ENCODE measurements at regions not wholly inside any gene's neighbourhood (a gene's known extent, or its start where the extent isn't known, plus 50 kb on each side); places are given as distances from the start of the nearest gene placed in this dataset.
"Not testable (repeated sequence)": the region's sequence is repeated elsewhere in the genome, so short reads cannot be mapped to it uniquely, and the experiment has no call there.

DNA sequence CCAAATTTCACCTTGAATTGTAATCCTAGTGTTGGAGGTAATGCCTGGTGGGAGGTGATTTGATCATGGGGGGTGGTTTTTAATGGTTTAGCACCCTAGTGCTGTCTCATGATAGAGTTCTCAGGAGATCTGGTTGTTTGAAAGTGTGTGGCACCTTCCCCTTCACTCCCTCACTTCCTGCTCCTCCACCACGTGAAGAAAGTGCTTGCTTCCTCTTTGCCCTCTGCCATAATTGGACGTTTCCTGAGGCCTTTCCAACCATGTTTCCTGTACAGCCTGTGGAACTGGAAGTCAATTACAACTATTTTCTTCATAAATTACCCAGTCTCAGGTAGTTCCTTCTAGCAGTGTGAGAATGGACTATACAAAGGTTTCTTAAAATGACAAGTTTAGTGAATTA, 251.8 kb upstream of the NETO1 start:
- no peak for DNase-seq (ENCODE audit: low spot score)

DNA sequence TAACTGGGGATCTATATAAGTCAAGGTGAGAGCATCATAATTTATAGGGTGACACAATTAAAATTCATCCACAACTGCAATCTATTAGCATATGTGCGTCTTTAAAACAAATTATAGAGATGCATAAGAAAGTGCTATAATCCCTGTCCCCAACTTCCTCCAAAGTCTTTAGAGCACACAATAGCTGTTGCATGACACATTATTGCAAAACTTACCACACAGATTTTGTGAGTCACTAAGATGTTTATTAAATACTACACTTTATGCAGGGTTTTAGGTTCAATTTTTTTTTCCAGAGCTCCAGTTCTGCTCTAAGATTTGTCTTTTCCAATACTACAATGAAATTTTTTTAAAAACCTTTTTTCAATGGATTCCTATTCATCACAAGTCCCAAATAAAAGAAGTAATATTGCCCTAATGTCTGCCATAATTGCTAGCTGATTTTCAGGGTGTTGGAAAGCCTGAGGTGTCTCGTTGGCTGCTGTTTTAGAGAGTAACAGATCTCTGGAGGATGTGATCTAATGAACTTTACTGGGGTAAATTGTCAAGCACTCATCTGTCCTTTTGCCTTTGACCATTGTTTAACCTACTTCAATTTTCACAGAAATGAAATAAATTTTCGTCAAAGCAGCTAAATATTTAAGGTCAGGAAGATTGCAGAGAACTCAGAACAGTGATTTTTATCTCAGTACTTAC, 250.5 kb upstream of the NETO1 start:
- DNase-seq (ENCODE audit: low spot score), result peak; percentile 2

DNA sequence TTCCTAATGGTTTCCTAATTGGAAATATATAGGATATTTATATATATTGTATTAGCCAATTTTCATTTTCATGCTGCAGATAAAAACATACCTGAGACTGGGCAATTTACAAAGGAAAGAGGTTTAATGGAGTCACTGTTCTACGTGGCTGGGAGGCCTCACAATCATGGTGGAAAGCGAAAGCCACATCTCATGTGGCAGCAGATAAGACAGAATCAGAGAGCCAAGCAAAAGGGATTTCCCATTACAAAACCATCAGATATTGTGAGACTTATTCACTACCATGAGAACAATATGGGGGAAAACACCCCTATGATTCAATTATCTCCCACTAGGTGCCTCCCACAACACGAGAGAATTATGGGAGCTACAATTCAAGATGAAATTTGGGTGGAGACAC, 242.5 kb upstream of the NETO1 start:
- DNase-seq (ENCODE audit: low spot score), result no peak

DNA sequence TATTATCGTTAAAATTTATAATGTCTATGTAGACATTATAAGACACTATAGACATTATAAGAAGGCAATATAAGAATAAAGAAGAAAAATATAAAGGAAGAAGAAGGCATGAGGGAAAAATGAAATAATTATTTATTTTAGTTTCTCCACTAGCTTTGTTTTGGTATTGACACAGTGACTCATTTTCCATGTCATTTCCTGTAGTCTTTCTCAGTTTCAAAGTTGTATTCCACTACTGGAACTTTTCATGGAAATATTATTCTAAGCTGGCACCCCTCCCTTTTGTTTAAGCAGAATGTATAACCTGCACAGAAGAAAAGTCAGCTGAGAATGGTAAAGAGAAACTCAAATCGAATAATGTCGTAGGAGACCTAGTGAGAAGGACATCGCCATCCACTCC, 234.2 kb upstream of the NETO1 start:
- DNase-seq (ENCODE audit: low spot score), result peak; percentile 5

DNA sequence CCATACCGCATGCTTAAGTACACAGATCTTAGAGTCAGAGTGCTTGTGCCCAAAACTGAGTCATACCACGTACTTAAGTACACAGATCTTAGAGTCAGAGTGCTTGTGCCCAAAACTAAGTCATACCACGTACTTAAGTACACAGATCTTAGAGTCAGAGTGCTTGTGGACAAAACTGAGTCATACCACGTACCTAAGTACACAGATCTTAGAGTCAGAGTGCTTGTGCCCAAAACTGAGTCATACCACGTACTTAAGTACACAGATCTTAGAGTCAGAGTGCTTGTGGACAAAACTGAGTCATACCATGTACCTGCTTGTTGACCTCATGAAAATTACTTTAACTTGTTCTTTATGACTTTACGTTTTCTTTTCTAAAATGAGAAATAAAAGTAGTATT, 233.7 kb upstream of the NETO1 start:
- not testable (repeated sequence) for DNase-seq (ENCODE audit: low spot score)

DNA sequence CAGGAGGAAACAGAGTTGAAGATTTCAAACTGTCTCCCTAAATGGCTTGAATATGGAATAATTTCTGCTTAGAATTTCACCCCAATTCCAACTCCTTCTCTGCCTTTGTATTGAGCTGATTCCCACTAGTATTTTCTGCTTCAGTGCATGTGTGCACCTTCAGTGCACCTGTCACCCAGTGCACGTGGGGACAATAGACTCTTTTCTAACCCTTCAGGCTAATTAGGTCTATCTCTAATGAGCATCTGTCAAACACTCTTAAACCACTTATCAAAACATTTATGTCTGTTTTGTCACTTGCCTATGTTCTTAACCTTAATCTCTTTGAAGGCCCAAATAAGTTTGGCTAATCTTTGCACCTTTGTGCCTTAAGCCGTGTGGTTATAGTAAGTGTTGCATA, 232.0 kb upstream of the NETO1 start:
- no peak for DNase-seq (ENCODE audit: low spot score)

DNA sequence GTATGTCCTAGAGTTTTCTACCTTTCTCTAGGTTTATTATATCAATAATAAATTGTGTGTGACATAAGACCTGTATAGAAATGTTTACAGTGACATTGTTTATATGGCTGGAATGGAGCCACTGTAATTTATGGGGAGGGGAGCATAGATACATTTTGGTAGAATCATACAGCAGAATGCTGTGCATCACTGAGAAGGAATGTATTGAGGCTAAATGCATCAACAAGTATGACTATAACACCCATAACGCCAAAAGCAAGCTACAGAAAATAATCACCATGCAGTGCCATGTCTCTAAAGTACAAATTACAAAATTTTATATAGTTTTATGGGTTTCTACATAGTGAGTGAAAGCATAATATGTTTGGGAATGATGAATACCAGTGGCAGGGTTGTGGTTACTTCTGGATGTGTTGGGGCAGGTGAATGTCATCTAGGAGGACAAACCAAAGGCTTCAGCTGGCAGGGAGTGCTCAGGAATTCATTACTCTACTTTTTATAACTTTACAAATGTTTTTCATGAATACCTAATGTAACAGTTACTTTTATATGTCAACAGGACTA, 226.0 kb upstream of the NETO1 start:
- no peak for DNase-seq (ENCODE audit: low spot score)

DNA sequence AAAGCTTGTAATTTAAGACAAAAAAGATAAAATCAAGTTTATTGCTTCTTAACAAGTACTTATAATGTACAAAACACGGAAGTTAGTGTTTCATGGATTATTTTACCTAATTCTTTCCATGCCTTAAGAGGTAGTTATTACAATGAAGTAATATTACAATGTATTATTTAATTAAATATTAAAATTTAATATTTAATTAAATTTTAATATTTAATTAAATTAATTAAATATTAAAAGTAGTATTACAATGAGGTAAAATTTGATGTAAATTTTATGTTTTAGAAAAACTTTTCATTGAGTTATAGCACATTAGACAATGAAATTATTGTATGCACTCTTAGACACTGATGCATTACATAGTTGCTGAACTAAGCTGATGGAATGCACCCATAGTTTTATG, 220.7 kb upstream of the NETO1 start:
- no peak for DNase-seq (ENCODE audit: low spot score)

DNA sequence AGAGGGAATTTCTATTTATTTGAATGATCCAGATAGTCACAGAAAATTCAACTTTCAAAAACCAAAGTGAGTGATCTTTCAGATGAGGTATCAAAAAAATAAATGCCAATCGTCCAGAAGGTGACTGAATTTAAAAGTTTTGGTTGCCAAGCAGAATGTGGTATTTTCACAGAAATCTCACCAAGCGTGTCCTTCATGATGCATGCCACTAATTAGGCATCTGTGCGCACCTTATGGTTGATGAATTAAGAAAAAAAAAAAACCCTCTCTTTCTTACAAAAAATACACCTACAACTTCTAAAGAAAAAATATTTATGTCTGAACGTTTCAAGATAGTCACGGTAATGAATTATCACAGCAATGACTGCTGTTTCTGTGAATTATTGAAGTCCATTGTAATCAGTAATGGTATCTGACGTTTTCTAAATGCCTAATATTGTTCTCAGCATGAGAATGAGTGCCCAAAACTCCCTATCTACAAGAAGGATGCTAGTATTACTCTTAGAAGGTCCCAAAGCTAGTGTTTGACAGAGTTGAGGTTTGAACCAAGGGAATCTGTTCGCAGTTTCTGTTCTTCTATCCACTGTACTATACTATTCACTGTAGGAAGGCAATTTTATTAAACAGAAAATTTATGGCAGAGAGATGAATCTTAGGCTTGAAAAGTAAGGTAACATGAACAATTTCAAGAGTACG, 219.6 kb upstream of the NETO1 start:
- DNase-seq (ENCODE audit: low spot score), result no peak

DNA sequence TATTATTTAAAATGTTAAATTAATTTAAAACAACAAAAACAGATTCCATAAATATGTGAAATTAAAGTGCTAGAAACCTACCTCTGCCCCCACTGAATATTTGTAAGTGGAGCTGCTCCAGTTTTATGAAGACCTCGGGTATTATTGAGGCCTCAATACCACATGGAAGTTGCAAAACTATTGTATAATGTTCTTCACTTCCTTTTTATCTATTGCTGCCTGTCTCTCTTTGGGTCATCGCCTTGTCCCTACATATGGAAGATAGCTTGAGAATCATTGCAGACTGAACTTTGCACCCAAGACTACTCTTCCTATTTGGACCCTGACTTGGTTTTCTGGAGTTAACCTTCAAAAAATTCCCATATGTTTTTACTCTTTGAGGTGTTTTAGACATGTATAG, 212.1 kb upstream of the NETO1 start:
- DNase-seq (ENCODE audit: low spot score), result no peak

DNA sequence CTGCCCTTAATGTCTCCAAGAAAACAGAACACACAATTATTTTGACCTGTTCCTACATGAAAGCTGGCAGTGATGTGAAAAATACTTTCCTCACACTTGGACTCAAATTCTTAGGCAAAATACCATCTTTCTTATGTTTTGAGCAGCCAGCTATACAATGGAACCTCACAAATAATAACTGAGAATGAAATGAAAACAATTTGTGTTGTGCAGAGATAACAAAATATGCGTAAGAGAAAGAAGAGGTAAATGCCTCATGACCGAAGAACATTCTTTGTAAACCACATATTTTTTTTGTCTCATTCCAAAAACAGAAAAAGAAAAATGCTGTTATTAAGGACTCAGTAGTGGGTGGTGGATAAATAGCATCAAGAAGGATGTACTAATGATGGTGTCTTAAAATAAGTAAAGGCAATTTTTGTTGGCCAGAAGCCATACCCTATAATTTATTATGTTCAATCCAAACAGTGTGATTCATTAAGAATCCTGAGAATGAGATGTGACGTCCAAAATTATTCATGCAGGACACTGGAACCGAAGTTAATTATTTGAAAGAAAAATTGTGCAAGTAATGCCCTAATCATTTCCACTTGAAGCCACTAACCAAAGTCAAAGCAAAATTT, 193.0 kb upstream of the NETO1 start:
- peak; percentile 6 for DNase-seq (ENCODE audit: low spot score)

DNA sequence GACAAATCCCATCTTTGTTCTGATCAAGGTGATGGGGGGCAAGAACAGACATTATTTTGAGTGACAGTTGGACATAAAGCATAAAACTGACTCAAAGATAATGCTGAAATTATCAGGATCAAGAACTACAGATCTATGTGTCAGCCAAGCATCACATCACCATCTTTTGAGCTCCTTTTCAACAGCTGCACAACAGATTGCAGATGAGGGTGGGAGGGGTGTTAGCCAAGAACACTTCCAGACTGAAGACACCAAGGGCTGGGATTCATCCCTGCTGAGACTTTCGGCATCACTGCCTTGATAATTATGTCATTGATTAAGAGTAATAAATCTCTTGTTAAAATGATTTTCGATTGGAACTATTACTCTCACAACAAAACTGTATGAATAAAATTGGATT, 191.5 kb upstream of the NETO1 start:
- no peak for DNase-seq (ENCODE audit: low spot score)

DNA sequence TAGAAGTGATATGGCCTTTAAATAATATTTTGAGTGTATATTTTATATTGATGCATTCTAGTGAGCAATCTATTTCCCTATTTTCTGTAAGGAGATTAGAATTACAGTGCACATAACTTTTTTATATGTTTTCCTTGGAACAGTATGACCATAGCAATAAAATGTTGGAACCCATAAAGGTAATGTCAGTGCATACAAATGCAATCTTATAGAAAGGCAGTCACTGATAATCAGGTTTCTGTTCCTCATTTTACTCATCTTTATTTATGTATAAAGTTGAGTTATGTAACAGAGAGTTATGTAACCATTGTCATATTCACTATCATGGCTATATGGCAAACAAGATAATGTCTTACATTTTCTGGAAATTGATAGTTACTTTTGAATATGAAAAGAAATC, 179.9 kb upstream of the NETO1 start:
- no peak for DNase-seq (ENCODE audit: low spot score)

DNA sequence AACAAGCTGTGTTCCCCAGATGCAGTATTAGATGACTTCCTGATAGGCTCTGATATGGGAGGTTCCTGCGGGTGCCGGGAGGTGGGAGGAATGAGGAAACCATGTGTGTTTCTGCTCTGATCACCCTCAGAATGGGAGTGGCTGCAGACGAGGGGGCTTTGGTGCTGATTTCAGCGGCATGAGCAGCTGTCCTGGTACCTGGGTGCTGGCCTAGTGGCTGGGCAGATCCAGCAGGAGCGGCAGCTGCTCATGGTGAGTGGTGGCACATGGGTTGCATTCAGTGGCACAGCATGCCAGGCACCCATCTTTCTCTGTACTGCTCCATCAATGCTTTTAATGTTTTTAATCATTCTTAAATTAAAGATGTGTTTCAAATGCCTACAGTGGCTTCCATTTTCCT, 177.2 kb upstream of the NETO1 start:
- no peak for DNase-seq (ENCODE audit: low spot score)

DNA sequence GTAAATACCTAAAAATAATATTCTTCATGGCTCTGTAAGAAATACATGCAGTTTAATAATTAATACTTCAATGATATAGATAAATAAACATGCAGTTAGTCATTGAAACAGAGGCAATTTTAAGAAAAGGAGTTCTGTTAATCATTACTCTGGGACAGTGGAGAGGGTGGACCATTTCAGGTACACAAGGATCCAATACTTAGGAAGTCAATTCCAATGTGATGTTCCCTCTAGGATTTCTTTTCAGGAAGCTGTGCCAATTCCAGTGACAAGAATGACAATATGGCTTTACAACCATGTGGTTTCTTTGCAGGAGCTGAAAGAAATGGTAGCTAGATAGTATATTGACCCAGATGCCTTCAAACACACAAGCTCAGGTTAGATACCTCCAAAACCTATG, 175.8 kb upstream of the NETO1 start:
- DNase-seq (ENCODE audit: low spot score), result no peak

DNA sequence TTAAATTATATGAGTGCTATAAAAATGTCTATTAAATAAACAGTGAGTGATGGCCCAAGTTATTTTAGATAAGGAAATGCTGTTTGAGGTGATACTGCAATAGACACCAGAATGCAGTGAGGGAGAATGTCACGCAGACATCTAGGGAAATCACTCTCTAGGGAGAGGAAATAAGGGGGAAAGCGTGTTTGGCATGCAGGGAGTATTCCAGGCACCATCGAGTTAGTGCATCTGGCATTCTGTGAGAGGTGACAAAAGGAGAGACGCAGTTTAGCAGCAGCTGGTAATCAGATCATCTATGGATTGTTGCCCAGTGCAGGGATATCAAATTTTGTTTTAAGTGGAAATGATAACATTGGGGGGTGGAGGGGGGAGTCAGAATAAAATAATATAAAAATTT, 175.4 kb upstream of the NETO1 start:
- DNase-seq (ENCODE audit: low spot score), result no peak

DNA sequence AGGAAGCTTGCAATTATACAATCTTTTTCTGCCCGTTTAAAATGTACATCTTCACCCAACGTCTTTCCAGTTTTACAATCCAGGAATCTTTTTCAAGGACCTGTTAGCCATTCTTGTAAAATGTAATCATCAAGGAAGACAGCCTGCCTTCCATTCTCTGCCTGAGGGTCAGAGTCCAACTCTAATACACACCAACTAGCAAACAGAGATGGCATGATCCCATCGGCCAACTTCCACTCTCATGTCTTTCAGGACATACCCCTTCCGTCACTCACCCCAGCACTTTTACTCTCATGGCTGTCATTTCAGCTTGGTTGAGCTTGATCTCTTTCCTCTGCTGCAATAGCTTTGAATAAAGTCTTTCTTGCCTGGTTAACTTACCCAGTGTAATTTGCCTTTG, 172.5 kb upstream of the NETO1 start:
- DNase-seq (ENCODE audit: low spot score), result no peak

DNA sequence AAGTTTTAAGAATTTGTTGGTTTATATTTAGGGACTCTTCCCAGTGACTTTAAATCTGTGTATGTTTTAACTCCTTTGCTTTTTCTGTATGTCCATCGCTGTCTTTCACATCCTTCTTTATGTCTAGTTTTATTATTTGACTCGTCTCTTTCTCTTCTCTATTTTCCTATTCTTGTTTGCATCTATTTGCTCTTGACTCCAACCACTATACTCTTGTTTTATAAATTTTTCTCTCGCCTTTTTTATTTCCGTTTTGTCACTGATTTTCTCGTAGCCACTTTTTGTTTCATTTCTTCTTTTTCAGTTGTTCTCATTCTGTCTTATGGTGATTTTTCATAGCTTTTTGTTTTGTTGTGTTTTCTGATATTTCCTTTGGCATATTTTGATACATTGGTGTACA, 170.5 kb upstream of the NETO1 start:
- no peak for DNase-seq (ENCODE audit: low spot score)

DNA sequence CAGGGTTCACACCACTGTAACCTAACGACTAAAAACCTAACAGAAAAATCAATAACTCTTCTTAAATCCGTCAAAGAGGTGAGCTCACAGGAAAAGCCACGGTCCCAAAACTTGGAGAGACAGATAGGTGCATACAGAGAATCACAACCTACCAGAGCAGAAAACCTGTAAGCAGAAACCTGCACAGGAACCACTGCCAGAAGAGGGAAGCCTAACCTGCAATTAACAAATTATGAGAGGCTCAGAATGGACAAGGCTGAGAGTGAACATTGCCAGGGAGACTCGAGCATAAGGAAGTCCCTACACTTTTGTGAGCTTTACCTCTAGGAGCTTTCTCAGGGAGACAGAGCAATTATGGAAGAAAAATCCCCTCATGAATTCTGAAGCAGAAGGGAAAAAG, 156.2 kb upstream of the NETO1 start:
- no peak for DNase-seq (ENCODE audit: low spot score)

DNA sequence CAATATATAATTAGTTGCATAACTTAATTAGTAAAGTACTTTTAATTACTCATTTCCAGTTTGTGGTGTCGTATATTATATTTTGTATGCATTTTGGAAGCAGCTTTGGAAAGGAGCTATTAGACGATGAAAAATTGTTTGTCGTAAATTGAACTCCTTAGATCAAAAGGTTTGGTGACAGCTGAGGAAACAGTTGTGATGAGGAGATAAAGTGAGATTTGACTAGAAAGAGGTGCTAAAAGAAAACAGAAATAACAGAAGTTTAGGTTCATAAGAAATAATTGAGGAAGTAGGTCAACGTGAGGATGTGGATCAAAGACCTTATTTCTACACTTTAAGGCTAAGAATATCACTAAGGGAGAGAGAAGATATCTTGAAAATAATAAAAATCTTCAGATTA, 141.9 kb upstream of the NETO1 start:
- DNase-seq (ENCODE audit: low spot score), result no peak

DNA sequence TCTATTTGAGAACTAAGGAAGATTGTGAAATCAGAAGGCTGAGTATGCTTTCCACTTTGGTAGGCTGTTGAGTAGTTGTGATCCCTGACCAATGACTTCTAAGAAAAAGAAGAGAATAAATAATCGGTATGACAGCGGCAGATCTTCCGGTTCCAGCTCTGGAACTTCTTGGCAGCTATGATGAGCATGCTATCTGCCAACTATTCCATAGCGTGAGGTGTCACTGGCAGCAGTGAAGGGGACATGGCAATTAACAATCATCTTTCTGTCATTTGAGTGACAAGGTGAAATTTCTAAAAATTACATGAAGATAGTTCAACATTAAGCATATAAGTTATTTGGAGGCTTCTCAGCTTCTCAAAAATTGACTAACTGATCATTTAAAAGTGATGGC, 140.1 kb upstream of the NETO1 start:
- DNase-seq (ENCODE audit: low spot score), result no peak

DNA sequence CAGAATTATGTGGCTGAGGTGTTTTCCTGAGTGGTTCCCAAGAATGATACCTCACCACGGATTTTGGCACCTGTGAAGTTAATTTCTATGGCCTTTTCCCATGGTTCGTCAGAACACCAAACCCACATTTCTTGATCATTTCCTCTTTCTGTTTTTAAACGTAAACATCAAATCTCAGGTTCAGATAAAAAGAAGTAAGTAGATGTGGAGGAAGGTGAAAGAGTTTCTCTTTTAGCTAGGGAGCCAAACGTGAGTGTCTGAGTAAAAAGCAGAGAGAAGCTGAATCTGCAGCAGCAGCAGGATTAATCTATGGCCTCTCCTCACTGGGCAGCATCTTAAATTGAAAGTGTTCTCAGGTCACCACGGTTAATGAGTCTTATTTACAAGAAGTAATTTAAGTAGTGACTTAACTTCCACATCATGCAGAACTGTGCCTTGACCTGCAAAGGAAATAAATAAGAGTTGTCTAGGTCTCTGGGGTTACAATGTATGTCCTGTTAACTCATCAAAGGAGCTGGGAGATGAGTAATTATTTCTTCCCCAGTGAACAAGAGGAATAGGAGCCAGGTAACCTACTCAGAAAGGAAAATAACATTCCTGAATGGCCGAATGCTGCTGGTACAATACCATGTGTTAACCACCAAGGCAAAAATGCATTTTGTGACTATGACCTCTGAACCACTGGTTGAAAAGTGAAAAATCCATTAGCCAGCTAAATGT, 139.6 kb upstream of the NETO1 start:
- no peak for DNase-seq (ENCODE audit: low spot score)

DNA sequence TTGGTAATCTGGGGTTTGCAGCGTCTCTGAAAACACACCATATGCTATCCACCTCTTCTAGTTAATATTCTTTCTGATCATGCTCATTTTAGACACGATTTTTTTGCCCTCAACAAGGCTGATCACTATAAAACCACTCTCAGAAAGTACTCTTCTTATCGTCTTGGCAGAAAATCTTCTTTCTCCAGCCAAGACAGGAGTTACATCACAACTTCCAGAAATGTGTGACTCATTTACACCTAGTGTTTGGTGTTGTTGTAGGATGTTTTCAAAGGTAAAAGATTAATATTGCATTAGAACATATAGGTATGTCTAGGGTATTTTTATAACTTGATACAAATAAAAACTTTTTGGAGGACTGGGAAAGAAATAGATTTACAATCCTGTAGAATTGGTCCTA, 138.5 kb upstream of the NETO1 start:
- DNase-seq (ENCODE audit: low spot score), result no peak
